ENCODE measurements at regions not wholly inside any gene's neighbourhood (a gene's known extent, or its start where the extent isn't known, plus 50 kb on each side); places are given as distances from the start of the nearest gene placed in this dataset.
"Not testable (repeated sequence)": the region's sequence is repeated elsewhere in the genome, so short reads cannot be mapped to it uniquely, and the experiment has no call there.

DNA sequence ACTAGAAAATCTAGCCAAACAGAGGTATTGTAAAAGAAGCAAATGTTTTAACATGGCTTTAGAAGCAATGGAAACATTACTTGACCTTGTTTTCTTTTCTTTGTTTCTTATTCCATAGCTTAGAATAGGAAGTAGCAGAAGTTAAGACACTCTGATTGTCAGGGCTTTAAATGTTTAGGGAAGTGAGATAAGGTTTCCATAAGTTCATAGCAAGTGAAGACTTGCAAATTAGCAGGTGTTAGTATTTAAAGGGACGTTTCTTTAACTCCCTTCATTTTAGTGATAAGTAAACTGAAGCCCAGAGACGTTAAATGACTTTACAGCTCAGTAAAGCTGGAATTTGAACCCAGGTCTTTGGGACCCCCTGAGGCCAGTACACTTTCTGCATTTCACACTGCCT lies 338.7 kb upstream of the NOTCH2NLA start:
- in situ Hi-C loops (cut with HindIII; ENCODE audit: low pct_unique_long_range_greater_than_20kb, low sequenced_read_pairs); H3K27me3 ChIP-seq (ENCODE audit: control insufficient read depth, insufficient read depth, low read length); H3K9me3 ChIP-seq (ENCODE audit: control insufficient read depth, insufficient read depth, low read depth, low read length); H3K4me1 ChIP-seq (ENCODE audit: control insufficient read depth, insufficient read depth, low read length); intact Hi-C loops (cut with micrococcal nuclease; ENCODE audit: unreplicated experiment); ATAC-seq; BruUV-seq (replicated peaks); DNase-seq (ENCODE audit: low read depth, low spot score); CTCF ChIA-PET; H3K36me3 ChIP-seq (ENCODE audit: control insufficient read depth, insufficient read depth, low read length); POLR2A ChIA-PET; H3K4me3 ChIP-seq (ENCODE audit: low read depth in 2 of 2, low read length in 2 of 2); H3K27ac ChIP-seq (ENCODE audit: low read length): not testable (repeated sequence)

DNA sequence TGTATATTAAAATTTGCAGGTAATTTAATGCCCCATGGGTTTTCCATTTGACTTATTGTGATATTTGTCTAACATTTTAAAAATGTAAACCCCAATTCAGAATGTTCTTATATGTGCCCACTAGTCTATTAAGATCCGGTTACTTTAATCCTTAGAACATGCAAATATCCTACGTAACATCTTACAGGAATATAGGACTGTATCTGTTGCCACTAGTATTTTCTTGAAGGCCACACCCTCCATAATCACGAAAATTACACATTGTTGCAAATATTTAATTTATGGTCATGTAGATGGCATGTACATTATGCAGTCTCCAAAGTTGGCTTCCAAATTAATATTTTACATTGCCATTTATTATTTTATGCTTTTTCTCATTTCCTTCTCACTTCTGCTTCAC lies 329.2 kb upstream of the NOTCH2NLA start:
- ATAC-seq; H3K36me3 ChIP-seq (ENCODE audit: control insufficient read depth, insufficient read depth, low read length); H3K27me3 ChIP-seq (ENCODE audit: control insufficient read depth, insufficient read depth, low read length); BruUV-seq (replicated peaks); DNase-seq (ENCODE audit: low read depth, low spot score); CTCF ChIA-PET; H3K4me3 ChIP-seq (ENCODE audit: low read depth in 2 of 2, low read length in 2 of 2); H3K27ac ChIP-seq (ENCODE audit: low read length); in situ Hi-C loops (cut with HindIII; ENCODE audit: low pct_unique_long_range_greater_than_20kb, low sequenced_read_pairs); H3K4me1 ChIP-seq (ENCODE audit: control insufficient read depth, insufficient read depth, low read length); H3K9me3 ChIP-seq (ENCODE audit: control insufficient read depth, insufficient read depth, low read depth, low read length); POLR2A ChIA-PET; intact Hi-C loops (cut with micrococcal nuclease; ENCODE audit: unreplicated experiment): not testable (repeated sequence)

DNA sequence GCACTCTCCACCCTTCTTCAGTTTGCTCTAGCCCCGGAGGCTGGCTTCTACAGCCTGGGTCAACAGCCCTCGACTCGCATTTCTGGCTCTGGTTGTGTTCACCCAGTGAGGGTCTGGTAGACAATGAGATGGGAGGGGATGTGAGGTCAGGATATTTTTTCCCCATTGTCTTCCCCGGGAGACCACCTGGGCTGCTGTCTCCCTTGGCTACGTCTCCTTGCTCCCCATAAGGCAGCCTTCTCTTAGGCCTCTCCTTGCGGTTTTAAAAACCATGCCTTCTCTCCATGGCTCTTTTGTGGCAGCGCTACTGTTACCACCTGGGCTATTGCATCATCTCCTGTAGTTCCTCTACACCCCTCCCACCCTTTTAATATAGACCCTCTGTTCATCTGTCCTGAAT lies 327.6 kb upstream of the NOTCH2NLA start:
- intact Hi-C loops (cut with micrococcal nuclease; ENCODE audit: unreplicated experiment); BruUV-seq (replicated peaks); DNase-seq (ENCODE audit: low read depth, low spot score); H3K27ac ChIP-seq (ENCODE audit: low read length); ATAC-seq; H3K4me1 ChIP-seq (ENCODE audit: control insufficient read depth, insufficient read depth, low read length); H3K9me3 ChIP-seq (ENCODE audit: control insufficient read depth, insufficient read depth, low read depth, low read length); H3K4me3 ChIP-seq (ENCODE audit: low read depth in 2 of 2, low read length in 2 of 2); H3K27me3 ChIP-seq (ENCODE audit: control insufficient read depth, insufficient read depth, low read length); POLR2A ChIA-PET; H3K36me3 ChIP-seq (ENCODE audit: control insufficient read depth, insufficient read depth, low read length); in situ Hi-C loops (cut with HindIII; ENCODE audit: low pct_unique_long_range_greater_than_20kb, low sequenced_read_pairs); CTCF ChIA-PET: not testable (repeated sequence)

DNA sequence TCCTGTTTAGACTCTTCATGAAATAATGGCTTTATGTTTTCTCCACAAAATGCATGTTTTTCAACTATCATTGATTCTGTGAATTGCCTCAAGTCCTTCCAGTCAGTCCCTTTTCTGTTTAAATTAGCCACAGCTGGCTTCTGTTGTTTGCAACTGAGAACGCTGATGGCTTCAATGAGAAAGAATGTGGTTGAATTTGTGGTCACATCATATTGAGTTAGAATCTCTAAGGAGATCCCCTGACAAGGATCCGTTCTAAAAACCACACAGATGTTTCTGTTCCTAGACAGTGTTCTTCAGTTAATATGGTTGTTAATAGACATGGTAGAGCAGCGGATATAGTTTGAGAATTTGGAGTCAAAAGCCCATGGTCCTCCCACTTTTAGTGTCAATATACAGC lies 323.6 kb upstream of the NOTCH2NLA start:
- H3K27ac ChIP-seq (ENCODE audit: low read length); ATAC-seq; H3K36me3 ChIP-seq (ENCODE audit: control insufficient read depth, insufficient read depth, low read length); intact Hi-C loops (cut with micrococcal nuclease; ENCODE audit: unreplicated experiment); BruUV-seq (replicated peaks); H3K4me1 ChIP-seq (ENCODE audit: control insufficient read depth, insufficient read depth, low read length); H3K9me3 ChIP-seq (ENCODE audit: control insufficient read depth, insufficient read depth, low read depth, low read length); CTCF ChIA-PET; H3K27me3 ChIP-seq (ENCODE audit: control insufficient read depth, insufficient read depth, low read length); POLR2A ChIA-PET; in situ Hi-C loops (cut with HindIII; ENCODE audit: low pct_unique_long_range_greater_than_20kb, low sequenced_read_pairs); H3K4me3 ChIP-seq (ENCODE audit: low read depth in 2 of 2, low read length in 2 of 2); DNase-seq (ENCODE audit: low read depth, low spot score): not testable (repeated sequence)

DNA sequence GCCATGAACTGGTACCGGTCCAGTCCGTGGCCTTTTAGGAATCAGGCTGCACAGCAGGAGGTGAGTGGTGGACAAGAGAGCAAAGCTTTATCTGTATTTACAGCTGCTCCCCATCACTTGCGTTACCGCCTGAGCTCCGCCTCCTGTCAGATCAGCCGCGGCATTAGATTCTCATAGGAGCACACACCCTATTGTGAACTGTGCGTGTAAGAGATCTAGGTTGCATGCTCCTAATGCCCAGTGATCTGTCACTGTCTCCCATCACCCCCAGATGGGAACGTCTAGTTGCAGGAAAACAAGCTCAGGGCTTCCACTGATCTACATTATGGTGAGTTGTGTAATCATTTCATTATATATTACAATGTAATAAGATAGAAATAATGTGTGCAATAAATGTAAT lies 319.9 kb upstream of the NOTCH2NLA start:
- H3K27ac ChIP-seq (ENCODE audit: low read length); H3K4me1 ChIP-seq (ENCODE audit: control insufficient read depth, insufficient read depth, low read length); ATAC-seq; H3K27me3 ChIP-seq (ENCODE audit: control insufficient read depth, insufficient read depth, low read length); in situ Hi-C loops (cut with HindIII; ENCODE audit: low pct_unique_long_range_greater_than_20kb, low sequenced_read_pairs); POLR2A ChIA-PET; DNase-seq (ENCODE audit: low read depth, low spot score); intact Hi-C loops (cut with micrococcal nuclease; ENCODE audit: unreplicated experiment); H3K4me3 ChIP-seq (ENCODE audit: low read depth in 2 of 2, low read length in 2 of 2); CTCF ChIA-PET; H3K9me3 ChIP-seq (ENCODE audit: control insufficient read depth, insufficient read depth, low read depth, low read length); BruUV-seq (replicated peaks); H3K36me3 ChIP-seq (ENCODE audit: control insufficient read depth, insufficient read depth, low read length): not testable (repeated sequence)

DNA sequence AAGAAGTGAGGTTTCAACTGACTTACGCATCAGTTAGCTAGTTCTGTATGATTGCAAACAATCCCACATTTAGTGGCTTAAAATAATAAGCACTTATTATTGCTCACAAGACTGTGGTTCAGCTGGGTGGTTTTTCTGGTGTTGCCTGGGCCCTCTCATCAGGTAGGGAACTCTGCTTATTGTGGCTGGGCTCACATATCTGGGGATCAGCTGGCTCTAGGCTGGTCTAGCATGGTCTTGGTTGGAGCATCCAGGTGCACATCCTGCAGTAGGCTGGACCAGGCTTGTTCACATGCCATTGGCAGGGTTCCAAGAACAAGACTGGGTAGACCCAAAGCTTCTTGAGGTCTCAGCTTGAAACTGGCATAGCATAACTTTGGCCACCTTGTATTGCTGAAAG lies 317.4 kb upstream of the NOTCH2NLA start:
- H3K4me3 ChIP-seq (ENCODE audit: low read depth in 2 of 2, low read length in 2 of 2); ATAC-seq; H3K27me3 ChIP-seq (ENCODE audit: control insufficient read depth, insufficient read depth, low read length); POLR2A ChIA-PET; in situ Hi-C loops (cut with HindIII; ENCODE audit: low pct_unique_long_range_greater_than_20kb, low sequenced_read_pairs); BruUV-seq (replicated peaks); H3K36me3 ChIP-seq (ENCODE audit: control insufficient read depth, insufficient read depth, low read length); CTCF ChIA-PET; DNase-seq (ENCODE audit: low read depth, low spot score); H3K4me1 ChIP-seq (ENCODE audit: control insufficient read depth, insufficient read depth, low read length); H3K9me3 ChIP-seq (ENCODE audit: control insufficient read depth, insufficient read depth, low read depth, low read length); H3K27ac ChIP-seq (ENCODE audit: low read length); intact Hi-C loops (cut with micrococcal nuclease; ENCODE audit: unreplicated experiment): not testable (repeated sequence)

DNA sequence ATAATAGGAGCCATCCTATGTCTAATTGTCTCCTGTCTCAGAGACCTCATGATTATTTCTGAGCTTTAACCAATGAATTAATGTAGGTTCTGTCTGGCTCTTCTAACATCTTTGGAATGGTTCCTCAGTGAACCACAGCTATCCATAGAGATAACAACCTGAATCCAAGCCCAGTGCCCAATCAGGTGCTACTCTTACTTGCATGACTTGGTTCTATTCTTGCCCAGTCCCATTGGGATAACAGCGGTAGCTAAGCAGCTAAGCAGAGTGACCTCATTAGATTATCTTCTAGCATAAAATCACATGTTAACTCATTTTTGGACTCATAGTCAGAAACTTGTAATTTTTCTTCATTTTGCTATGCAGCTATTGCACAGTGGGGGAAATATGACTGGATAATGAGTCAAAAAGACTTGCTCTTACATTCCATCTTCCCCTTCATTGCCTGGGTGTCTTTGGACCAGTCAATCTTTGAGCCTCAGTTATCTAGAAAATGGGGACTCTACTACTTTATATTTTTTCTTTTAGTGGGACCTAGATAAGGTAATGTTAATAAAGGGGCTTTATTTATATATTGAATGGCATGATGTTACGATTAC lies 309.1 kb upstream of the NOTCH2NLA start:
- BruUV-seq (replicated peaks); H3K9me3 ChIP-seq (ENCODE audit: control insufficient read depth, insufficient read depth, low read depth, low read length); CTCF ChIA-PET; intact Hi-C loops (cut with micrococcal nuclease; ENCODE audit: unreplicated experiment); H3K4me1 ChIP-seq (ENCODE audit: control insufficient read depth, insufficient read depth, low read length); in situ Hi-C loops (cut with HindIII; ENCODE audit: low pct_unique_long_range_greater_than_20kb, low sequenced_read_pairs); H3K27ac ChIP-seq (ENCODE audit: low read length); H3K27me3 ChIP-seq (ENCODE audit: control insufficient read depth, insufficient read depth, low read length); H3K36me3 ChIP-seq (ENCODE audit: control insufficient read depth, insufficient read depth, low read length); POLR2A ChIA-PET; DNase-seq (ENCODE audit: low read depth, low spot score); H3K4me3 ChIP-seq (ENCODE audit: low read depth in 2 of 2, low read length in 2 of 2); ATAC-seq: not testable (repeated sequence)

DNA sequence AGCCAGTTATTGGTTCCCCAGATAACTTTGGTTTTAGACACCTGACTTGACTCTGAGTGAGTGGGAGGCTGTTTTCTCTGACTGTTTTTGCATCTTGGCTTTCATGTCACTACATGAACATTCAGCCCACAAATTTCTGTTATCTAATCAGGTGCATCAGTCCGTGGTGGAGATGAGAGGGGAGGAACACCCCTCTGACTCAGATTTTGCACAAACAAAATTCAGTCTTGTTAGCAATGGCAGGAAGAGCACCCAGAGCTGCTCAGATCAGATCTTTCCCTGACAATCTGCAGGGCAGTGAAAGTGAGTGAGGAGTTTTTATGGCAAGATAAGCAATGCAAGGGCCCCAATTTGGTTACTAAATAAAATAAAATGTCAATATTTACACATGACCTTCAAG lies 307.2 kb upstream of the NOTCH2NLA start:
- ATAC-seq; intact Hi-C loops (cut with micrococcal nuclease; ENCODE audit: unreplicated experiment); POLR2A ChIA-PET; H3K4me1 ChIP-seq (ENCODE audit: control insufficient read depth, insufficient read depth, low read length); H3K9me3 ChIP-seq (ENCODE audit: control insufficient read depth, insufficient read depth, low read depth, low read length); H3K4me3 ChIP-seq (ENCODE audit: low read depth in 2 of 2, low read length in 2 of 2); CTCF ChIA-PET; H3K27me3 ChIP-seq (ENCODE audit: control insufficient read depth, insufficient read depth, low read length); BruUV-seq (replicated peaks); DNase-seq (ENCODE audit: low read depth, low spot score); H3K27ac ChIP-seq (ENCODE audit: low read length); H3K36me3 ChIP-seq (ENCODE audit: control insufficient read depth, insufficient read depth, low read length); in situ Hi-C loops (cut with HindIII; ENCODE audit: low pct_unique_long_range_greater_than_20kb, low sequenced_read_pairs): not testable (repeated sequence)
